CD4-positive, alpha-beta T cell treated with Interleukin-15 for 4 hours (primary cell): ENCODE measurements at regions not wholly inside any gene's neighbourhood (a gene's known extent, or its start where the extent isn't known, plus 50 kb on each side); places are given as distances from the start of the nearest gene placed in this dataset.

Experiments used
- DNase-seq: peaks from one replicate; pipeline ENCODE4 v3.0.0-alpha.2; 2020; ENCODE audit warnings: low spot score

DNA sequence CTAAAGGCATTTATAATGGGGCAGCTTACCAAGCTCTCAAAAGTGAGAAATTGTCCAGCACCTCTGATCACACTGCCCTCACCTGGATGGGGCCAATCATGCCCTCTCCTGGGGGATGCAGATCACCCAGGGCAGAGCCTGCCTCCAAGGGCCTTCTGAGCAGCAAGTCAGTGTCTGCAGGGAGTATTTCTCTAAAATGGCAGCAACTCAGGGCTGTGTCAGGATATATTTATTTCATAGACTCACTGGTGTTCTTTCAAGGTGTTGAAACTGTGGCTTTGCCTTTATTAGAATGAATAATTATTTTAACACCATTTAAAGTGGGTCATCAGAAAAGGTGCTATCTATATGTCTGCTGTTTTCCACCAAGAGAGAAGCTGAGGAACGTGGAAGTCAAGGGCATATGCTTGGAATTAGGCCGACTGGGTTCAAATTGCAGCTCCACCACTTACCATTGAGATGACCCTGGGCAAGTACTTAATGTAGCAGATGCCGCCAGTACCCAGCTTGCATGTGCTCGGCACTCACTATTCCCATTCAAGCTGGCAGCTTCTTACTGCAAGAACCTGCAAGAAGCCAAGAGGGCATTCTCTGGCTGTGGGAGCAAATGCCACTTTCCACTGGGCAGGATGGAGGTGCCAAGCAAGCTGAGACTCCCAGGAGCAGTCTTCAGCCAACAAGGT lies 590.0 kb downstream of the BCOR start:
- no peak for DNase-seq

DNA sequence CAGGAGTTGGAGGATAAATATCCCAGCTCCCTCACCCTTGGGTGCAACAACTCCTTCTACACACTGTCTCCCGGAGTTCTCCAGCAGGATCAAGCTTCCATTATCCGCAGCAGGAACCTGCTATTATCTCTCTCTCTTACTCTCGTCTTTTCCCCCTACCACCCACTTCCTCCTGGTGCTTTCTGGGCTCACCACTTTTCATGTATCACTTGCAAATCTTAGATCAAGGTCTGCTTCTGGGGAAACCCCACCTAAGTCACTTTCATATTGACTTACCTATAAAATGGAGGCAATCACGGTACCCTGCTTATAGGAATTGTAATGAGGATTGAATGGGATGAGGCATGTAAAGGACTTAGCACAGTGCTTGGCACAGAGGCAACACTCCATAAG lies 589.5 kb downstream of the BCOR start:
- no peak for DNase-seq

DNA sequence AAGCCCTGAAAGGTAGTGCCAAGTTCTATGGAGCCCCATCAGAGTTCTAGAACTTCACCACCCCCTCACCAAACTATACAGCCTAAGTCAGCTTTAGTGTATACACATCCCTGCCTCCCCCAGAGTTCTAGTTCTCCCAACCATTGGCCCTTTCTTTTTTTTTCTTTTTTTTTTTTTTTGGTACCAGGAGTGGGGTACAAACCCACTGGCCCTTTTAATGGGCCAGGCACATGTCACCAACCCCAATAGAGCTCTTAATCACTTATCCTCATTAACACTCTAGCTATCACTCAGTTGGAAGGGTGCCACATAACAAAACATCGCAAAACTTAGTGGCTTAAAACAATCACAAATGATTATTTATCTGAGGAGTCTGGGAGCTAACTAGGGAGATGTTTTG lies 588.6 kb downstream of the BCOR start:
- DNase-seq = no peak

DNA sequence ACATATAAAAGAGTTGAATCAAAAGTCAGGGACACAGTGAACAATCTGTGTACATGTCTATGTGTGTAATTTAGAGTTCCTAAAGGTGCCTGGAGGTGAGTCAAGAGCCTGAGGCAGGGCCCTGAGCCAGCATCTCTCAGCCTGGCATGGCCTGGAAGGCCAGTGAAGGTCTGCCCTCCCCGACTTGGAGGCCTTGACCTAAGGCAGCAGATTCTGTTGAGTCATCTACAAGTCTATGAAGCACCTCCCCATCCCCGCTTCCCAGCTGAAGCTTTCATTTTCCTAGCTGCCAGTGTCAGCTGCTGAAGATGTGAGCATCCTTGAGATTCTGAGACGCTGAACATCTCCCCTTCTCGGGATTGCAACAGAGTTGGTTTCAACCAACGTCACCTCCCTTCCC lies 583.9 kb downstream of the BCOR start:
- DNase-seq = no peak

DNA sequence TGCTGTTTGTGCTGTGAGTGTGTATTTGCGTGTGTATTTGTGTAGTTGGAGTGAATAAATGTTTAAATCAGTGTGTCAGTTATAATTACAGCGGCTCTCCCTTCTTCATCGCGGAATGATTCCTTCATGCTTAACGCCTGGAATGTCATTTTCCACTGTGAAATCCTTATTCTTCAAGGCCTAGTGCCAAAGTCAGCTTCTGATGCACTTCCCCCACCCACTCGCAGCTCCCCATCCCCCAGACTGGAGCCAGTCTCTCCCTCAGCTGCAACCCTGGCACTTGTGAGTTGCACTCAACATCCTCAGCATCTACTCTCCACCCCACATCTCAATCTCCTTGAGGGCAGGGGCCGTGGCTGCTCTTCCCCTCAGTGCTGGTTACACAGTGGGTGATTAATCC lies 583.0 kb downstream of the BCOR start:
- no peak for DNase-seq

DNA sequence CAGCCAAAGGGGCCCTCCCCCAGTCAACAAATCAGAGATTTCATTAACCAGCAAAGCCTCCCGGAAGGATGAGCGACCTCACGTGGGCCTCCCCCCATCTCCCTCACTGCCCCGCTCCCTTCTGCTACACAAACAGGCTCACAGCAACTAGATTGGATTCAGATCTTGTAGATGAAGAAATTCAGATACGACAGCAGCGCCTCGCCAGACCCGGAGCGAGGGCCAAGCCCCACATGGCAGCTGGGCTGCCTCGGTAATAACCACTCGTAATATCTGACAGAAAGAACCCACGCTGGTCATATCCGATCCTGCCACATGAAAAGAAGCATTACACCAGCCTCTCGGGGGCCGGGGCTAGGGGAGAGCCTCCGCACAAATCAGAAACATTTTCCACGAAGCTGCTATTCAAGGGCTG lies 581.3 kb downstream of the BCOR start:
- no peak for DNase-seq

DNA sequence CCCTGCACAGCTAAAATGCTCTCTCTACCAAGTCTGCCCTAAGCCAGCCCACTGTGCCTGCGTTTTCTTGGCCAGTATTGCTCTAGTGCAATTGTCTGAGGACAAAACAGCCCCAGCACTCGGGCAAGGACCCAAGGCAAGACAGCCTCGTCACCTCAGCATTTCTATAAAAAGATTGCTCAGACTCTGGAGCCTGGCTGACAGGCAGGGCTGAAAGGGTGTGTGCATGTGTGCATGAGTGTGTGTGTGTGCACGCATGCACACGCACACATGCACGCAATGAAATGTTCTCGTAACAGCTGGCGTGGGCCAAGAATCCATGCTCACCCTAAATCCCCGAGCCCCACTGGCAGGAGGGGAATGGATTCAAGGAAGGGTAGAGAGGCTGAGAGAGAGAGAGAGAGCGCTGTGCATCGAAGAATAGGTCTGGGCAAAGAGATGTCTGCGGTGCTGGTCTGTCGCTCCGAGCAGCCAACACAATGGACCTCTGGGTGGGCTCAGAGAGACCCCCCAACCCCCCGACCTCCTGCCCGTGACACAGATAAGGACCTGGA lies 579.2 kb downstream of the BCOR start:
- DNase-seq = no peak

DNA sequence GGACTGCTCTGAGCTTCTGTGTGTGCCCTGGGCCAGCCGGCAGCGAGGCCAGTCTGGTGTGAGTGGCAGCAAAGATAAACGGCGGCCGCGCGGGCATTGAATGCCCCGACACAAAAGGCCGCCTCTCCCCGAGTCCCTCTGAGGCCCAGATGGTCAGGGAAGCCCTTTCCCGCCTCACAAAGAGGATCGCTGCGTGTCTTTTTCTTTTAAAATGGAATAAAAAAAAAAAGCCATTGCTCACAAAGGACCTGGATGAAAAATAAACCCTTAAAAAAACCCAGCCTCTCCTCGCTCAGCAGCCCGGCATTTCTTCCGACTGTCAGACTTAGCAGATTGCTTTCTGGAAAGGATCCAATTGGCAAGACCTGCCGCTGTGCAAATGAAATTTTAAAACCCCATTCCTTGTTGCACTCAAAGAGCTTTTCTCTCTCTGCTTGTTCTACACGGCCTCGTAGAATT lies 578.7 kb downstream of the BCOR start:
- no peak for DNase-seq

DNA sequence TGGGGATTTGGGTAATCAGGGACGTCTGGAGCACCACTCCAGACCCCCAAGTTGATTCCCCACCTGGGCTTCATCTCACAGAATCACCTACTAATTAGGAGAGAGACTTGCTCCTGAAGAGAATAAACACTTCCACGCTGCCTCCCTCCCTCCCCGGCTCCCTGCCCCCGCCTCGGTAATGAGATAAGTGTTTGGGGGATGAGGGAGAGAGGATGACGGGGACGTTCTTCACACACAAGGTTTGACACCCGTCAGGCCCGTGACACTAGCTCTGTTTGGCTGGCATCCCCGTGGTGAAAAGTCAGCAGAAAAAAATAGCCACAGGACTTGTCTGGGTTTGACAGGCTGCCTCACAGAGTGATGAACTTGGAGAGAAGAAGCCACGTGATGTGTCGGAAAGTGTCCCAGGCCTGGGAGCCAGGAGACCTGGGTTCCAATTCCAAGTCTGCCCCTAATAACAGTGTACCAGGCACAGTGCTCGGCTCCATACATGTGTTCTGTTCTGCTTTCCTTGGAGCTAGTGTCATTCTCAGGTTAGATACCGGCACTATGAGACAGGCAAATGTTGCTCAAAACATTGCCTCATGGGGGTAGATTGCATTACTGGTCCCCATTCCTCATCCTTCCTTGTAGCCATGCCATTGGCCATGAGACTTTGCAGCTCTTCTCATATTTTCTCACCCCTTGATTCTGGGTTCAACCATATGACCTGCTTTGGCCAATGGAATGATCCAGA lies 578.0 kb downstream of the BCOR start:
- no peak for DNase-seq

DNA sequence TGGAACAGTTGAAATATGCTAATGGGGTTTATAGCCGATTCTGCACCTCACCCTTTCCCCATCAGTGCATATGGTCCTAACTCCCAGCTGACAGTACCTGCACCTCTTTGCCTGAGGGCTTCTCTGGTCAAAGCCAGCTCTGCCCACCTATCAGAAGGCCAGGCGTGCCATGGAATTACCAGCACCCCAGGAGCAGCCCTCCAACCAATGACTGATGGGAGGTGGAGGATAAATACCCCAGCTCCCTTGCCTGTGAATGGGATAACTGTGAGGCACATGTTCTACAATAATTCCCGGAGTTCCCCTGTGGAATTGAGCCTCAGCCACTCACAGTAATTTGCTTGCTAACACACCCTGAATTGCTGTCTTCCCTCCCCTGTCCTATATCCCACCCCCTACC lies 572.0 kb downstream of the BCOR start:
- no peak for DNase-seq

DNA sequence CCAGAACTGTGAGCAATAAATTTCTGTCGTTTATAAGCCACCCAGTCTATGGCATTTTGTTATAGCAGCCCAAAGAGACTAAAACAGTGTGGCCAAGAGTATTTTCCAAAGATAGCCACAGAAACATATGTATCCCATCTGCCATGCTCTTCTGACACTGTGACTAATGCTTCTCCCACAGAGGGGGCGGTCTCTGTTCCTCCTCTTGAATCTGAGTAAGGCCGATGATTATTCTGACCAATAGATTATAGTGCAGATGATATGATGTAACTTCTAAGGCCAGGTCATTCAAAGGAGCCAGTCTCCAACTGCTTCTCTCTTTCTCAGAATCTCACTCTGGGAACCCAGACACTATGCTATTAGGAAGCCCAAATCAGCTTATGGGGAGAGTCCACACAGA lies 570.7 kb downstream of the BCOR start:
- no peak for DNase-seq

DNA sequence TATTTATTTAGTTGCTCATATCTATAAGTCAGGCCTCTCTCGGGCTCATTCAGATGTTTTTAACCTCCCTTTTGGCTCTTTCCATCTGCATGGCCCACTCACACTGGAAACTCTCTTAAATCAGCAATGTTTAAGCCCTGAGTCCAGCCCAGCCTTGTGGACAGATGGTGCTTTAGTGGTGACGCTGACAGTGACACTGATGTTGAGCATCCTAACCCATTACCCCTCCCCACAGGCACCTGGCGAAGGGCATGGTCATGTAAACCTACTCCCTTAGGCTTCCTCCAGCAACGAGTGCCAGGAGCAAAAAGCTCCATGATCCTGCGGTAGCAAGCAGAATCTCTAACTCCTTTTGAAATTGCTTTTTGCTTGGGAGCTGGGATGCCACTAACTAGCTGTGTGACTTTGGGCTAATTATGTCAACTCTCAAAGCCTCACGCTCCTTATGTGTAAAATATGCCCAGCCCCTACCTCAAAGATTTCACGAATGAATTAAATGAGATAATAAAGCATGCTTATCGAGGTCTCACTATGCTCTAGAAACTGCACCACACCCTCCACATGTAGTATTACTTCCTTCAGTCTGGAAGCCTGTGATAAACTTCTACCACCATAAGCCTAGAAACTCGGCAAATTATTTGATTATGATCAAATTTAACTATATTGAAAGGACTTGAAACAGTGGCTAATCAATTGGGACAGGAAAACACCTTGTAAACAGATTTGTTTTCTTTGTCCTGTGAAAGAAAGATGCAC lies 569.4 kb downstream of the BCOR start:
- DNase-seq = no peak

DNA sequence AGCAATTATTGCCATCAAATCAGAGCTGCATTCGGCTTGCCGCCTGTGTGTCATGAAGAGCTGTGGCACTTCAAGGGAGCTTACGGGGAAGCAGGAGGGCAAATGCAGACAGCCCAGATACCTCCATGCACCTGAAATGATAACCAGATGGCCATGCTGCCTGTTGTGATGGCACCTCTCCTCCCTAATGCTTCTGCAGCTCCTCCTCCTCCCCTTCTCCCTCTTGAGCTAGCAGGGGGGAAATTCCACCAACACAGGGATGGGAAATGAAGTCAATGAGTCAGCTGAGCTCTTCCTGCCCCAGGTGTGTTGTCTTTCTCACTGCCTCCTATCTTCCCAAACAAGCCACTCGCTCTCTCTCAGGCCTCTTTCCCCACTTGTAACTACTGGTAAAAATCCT lies 565.0 kb downstream of the BCOR start:
- DNase-seq = no peak

DNA sequence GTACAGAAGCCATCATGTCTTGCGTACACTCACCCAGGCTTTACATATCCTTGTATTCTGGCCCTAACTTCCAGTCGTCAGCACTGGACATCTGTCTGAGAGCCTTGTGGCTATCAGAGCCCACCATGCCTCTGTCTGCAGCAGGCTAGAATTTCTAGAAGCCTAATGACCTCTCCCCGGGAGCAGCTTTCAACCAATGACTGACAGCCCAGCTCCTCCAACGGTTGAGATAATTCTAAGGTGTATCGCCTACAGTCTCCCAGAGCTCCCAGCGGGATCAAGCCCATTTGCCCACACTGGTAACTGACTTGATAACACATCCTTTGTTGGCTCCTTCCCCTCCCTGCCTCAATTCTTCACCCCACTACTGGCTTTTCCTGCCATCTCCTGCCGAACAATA lies 562.8 kb downstream of the BCOR start:
- no peak for DNase-seq

DNA sequence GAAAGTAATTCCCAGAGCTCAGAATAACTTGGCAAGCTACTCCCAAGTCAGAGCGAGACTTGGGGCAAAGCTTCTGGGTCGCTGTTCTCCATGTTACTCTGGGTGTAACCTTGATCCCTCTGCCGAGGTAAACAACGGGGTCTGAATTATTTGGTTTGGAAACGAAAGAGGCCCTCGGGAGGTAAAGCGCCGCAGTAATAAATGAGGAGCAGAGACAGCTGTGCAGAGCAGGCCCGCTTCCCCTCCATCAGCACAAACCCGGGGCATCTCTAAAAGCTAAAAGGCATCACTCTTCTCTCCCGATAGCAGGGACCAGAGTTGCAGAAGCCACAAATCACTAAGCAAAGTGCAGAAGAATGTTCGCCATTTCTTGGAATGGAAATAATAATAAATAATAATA lies 561.5 kb downstream of the BCOR start:
- DNase-seq = no peak

DNA sequence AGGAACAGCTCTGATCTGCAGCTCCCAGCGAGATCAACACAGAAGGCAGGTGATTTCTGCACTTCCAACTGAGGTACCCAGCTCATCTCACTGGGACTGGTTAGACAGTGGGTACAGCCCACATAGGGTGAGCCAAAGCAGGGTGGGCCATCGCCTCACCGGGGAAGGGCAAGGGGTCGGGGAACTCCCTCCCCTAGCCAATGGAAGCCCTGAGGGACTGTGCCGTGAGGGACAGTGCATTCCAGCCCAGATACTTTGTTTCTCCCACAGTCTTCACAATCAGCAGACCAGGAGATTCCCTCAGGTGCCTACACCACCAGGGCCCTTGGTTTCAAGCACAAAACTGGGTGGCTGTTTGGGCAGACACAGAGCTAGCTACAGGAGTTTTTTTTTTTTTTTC lies 555.9 kb downstream of the BCOR start:
- no peak for DNase-seq

DNA sequence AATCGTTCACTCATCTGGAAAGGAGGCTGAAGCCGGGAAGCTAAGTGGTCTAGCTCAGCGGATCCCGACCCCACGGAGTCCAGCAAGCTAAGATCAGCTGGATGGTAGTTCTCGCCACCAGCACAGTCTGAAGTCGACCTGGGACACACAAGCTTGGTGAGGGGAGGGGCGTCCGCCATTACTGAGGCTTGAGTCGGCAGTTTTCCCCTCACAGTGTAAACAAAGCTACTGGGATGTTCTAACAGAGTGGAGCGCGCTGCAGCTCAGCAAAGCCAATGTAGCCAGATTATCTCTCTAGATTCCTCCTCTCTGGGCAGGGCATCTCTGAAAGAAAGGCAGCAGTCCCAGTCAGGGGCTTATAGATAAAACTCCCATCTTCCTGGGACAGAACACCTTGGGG lies 555.4 kb downstream of the BCOR start:
- no peak for DNase-seq

DNA sequence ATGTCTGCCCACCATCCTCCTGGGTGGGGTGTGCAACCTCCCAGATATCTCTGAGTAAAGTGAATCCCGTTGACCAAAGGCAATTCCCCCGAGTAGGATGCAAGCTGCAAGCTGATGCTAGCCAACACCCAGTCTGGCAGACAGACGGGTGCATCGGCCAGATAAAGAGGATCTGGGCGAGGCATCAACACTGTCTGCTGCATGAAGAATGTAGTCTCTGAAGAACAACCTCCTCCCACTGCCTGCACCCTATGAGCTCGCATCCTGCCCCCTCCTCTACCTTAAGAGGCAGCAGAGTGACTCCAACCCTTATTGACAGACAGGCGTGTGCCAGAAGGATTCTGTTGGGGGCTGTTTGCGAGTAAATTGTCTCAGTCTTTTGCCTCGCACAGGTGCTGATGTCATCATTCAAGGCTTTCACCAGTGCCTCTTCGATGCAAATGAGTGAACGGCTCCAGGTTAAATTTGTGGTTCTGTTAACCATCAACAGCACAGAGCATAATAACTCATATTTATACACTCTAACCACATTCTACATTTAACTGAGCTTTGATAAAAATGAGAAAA lies 546.9 kb downstream of the BCOR start:
- no peak for DNase-seq

DNA sequence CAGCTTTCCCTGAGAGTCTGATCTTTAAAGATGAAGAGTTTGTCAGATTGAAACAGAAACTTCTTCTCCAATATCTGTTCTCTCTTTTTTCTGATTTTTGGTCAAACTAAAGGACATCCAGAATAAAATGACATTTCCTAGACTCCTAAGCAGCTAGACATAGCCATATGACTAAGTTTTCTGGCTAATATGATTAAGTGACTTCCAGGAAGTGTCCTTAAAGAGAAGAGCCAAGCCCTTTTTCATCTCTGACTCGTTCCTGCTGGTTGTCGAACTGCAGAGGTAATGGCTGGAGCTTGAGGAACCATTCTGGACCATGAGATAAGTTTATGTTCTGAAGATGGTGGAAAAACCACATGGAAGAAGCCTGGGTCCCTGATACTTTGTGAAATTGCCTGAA lies 546.0 kb downstream of the BCOR start:
- no peak for DNase-seq

DNA sequence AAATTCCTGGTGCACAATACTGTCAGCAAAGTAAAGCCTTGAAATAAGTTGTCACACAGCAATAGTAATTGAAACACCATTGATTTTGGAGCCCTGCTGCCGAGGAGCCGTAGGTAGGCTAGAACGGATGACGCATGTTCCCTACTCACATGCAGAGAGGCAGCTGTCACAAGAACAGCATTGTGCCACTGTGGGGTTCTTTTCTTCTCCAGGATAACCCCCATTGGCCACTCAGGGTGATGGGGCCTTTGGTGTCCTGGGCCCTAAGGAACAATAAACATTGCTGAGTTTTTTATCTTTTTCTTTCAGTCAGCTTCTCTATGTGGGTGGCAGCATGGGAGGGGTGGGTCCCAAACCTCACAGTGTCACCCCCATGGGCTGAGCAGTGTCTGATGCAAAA lies 542.3 kb downstream of the BCOR start:
- no peak for DNase-seq

DNA sequence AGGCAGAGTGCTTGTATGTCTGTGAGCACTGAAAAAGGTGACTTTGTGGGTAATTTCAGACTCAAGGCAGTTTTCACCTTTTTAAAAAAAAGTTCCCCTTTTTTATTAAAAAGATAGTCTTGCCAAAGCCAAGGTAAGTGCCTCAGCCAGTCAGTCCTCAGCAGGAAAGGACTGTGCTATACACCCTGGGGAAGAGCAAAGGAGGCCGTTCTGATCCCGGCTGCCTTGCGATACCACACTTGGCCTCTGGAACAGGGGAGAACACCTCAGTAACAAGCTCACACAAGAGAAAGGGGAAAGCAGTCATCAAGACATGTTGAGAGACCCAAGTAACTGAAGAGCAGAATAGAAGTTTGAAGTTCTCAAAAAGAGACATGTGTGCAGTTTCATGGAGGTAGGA lies 541.7 kb downstream of the BCOR start:
- DNase-seq = no peak

DNA sequence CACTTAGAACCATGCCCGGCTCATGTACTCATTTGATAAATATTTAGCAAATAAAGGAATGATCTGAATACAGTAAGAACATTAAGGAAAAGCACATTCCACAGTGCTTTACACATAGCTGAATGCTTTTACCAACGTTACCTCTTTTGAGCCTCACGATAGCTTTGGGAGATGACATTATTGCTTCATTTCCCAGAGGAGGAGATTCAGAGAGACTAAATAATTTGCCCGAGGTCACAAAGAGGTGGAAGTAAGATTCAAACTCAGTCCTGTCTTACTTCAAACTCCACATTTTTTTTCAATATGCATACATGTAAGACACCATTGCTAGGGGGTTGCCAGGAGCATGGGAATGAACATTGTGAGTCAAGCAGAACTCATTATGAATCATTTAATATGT lies 538.5 kb downstream of the BCOR start:
- DNase-seq = no peak

DNA sequence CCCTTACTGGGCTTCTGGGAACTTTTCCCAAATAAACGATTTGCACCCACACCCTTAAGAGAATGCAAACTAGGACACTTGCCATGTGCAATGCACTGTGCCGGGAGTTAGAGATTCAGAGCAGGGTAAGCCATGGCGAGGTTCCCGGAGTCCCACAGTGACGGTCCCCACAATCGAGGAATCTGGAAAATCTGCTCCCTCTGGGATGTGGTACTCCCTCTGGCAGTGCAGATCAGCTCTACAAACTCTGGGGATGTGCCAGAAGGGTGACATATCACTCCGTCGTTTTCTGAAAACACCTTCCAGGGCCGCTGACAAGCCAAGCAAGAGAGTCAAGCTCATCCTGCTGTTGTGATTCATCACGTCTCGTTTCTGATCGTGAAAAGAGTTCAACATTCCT lies 537.5 kb downstream of the BCOR start:
- no peak for DNase-seq
